ENCODE measurements at regions not wholly inside any gene's neighbourhood (a gene's known extent, or its start where the extent isn't known, plus 50 kb on each side); places are given as distances from the start of the nearest gene placed in this dataset.

- H3K27me3 Mint-ChIP-seq: peaks cover 0 to 1% (median 0%) of the 10 kb centered on the region in 5 donors
- no peaks in the 10 kb centered on the region for H3K4me1 Mint-ChIP-seq
- peaks cover 0 to 5% (median 0%) of the 10 kb centered on the region in 3 donors for H3K36me3 Mint-ChIP-seq
- POLR2A ChIA-PET: no interaction called here
- no peak overlapping the region for H3K27ac Mint-ChIP-seq
- DNase-seq: no peak
- H3K4me3 Mint-ChIP-seq: no peak overlapping the region
- peaks cover 0 to 18% (median 6%) of the 10 kb centered on the region in 9 donors for H3K9me3 Mint-ChIP-seq
- ATAC-seq: no peak
Observed at GRCh38 chr6:9492790-9493189, 922.1 kb downstream of the TFAP2A start.

GRCh38 chr6:9487128-9487527 is 927.7 kb downstream of the TFAP2A start:
- POLR2A ChIA-PET: no interaction called here
- H3K9me3 Mint-ChIP-seq: peaks cover 0 to 4% (median 0%) of the 10 kb centered on the region in 9 donors
- H3K4me1 Mint-ChIP-seq: no peaks in the 10 kb centered on the region
- no peak overlapping the region for H3K27ac Mint-ChIP-seq
- DNase-seq (no peak), ATAC-seq (no peak)
- no peak overlapping the region for H3K4me3 Mint-ChIP-seq
- no peaks in the 10 kb centered on the region for H3K36me3 Mint-ChIP-seq
- peaks cover 0 to 16% (median under 1%) of the 10 kb centered on the region in 5 donors for H3K27me3 Mint-ChIP-seq

GRCh38 chr6:9485992-9486391 is 928.9 kb downstream of the TFAP2A start:
- no peak overlapping the region for H3K4me3 Mint-ChIP-seq
- DNase-seq: no peak
- H3K9me3 Mint-ChIP-seq: peaks cover 0 to 10% (median 0%) of the 10 kb centered on the region in 9 donors
- H3K4me1 Mint-ChIP-seq: no peaks in the 10 kb centered on the region
- POLR2A ChIA-PET: no interaction called here
- no peaks in the 10 kb centered on the region for H3K36me3 Mint-ChIP-seq
- peaks cover 0 to 16% (median 0%) of the 10 kb centered on the region in 5 donors for H3K27me3 Mint-ChIP-seq
- ATAC-seq: no peak
- H3K27ac Mint-ChIP-seq: no peak overlapping the region

GRCh38 chr6:9484686-9485085 is 930.2 kb downstream of the TFAP2A start:
- H3K4me3 Mint-ChIP-seq: no peak overlapping the region

GRCh38 chr6:9484091-9484490 is 930.8 kb downstream of the TFAP2A start:
- DNase-seq: no peak
- H3K9me3 Mint-ChIP-seq: peaks cover 0 to 10% (median 2%) of the 10 kb centered on the region in 9 donors
- no peaks in the 10 kb centered on the region for H3K36me3 Mint-ChIP-seq
- POLR2A ChIA-PET: no interaction called here
- ATAC-seq: no peak
- no peaks in the 10 kb centered on the region for H3K4me1 Mint-ChIP-seq
- peaks cover 0 to 16% (median 0%) of the 10 kb centered on the region in 5 donors for H3K27me3 Mint-ChIP-seq
- H3K27ac Mint-ChIP-seq: no peak overlapping the region
- H3K4me3 Mint-ChIP-seq: no peak overlapping the region

More at GRCh38 chr6:9484686-9485085, 930.2 kb downstream of the TFAP2A start:
- DNase-seq (no peak), ATAC-seq (no peak)
- H3K27me3 Mint-ChIP-seq: peaks cover 0 to 16% (median 0%) of the 10 kb centered on the region in 5 donors
- H3K36me3 Mint-ChIP-seq: no peaks in the 10 kb centered on the region
- H3K9me3 Mint-ChIP-seq: peaks cover 0 to 10% (median 2%) of the 10 kb centered on the region in 9 donors
- no peak overlapping the region for H3K27ac Mint-ChIP-seq
- POLR2A ChIA-PET: no interaction called here
- no peaks in the 10 kb centered on the region for H3K4me1 Mint-ChIP-seq

GRCh38 chr6:9482030-9482738 is 932.7 kb downstream of the TFAP2A start:
- peaks cover 0 to 13% (median 0%) of the 10 kb centered on the region in 5 donors for H3K27me3 Mint-ChIP-seq
- H3K27ac Mint-ChIP-seq: peak overlapping the region in 1 of 10 donors; percentile 51
- DNase-seq (no peak), ATAC-seq (no peak)
- POLR2A ChIA-PET: no interaction called here
- peaks cover 0 to 10% (median 2%) of the 10 kb centered on the region in 9 donors for H3K9me3 Mint-ChIP-seq
- no peak overlapping the region for H3K4me3 Mint-ChIP-seq
- H3K4me1 Mint-ChIP-seq: no peaks in the 10 kb centered on the region
- no peaks in the 10 kb centered on the region for H3K36me3 Mint-ChIP-seq

- H3K36me3 Mint-ChIP-seq: no peaks in the 10 kb centered on the region
- POLR2A ChIA-PET: no interaction called here
Observed at GRCh38 chr6:9481292-9482029, 933.4 kb downstream of the TFAP2A start.

GRCh38 chr6:9468277-9468676 is 946.6 kb downstream of the TFAP2A start:
- no peak overlapping the region for H3K27ac Mint-ChIP-seq
- POLR2A ChIA-PET: no interaction called here
- H3K4me3 Mint-ChIP-seq: no peak overlapping the region
- no peaks in the 10 kb centered on the region for H3K36me3 Mint-ChIP-seq
- no peaks in the 10 kb centered on the region for H3K4me1 Mint-ChIP-seq
- H3K9me3 Mint-ChIP-seq: peaks cover 0 to 17% (median 2%) of the 10 kb centered on the region in 9 donors
- H3K27me3 Mint-ChIP-seq: peaks cover 0 to 9% (median 0%) of the 10 kb centered on the region in 5 donors
- ATAC-seq: no peak
- DNase-seq: no peak

More at GRCh38 chr6:9481292-9482029, 933.4 kb downstream of the TFAP2A start:
- no peaks in the 10 kb centered on the region for H3K4me1 Mint-ChIP-seq
- H3K4me3 Mint-ChIP-seq: no peak overlapping the region
- peaks cover 0 to 10% (median 2%) of the 10 kb centered on the region in 9 donors for H3K9me3 Mint-ChIP-seq
- ATAC-seq (no peak), DNase-seq (no peak)
- H3K27me3 Mint-ChIP-seq: peaks cover 0 to 5% (median 0%) of the 10 kb centered on the region in 5 donors
- peak overlapping the region in 1 of 10 donors; percentile 51 for H3K27ac Mint-ChIP-seq

- Mint-ChIP-seq H3K4me1 (no peaks in the 10 kb centered on the region), H3K27ac (no peak overlapping the region), H3K9me3 (peaks cover 0 to 17% (median 2%) of the 10 kb centered on the region in 9 donors), H3K27me3 (peaks cover 0 to 9% (median 0%) of the 10 kb centered on the region in 5 donors), H3K4me3 (no peak overlapping the region), H3K36me3 (no peaks in the 10 kb centered on the region)
- DNase-seq (no peak), ATAC-seq (no peak)
- POLR2A ChIA-PET: no interaction called here
Observed at GRCh38 chr6:9467741-9468140, 947.1 kb downstream of the TFAP2A start.

- H3K36me3 Mint-ChIP-seq: no peaks in the 10 kb centered on the region
- ATAC-seq (no peak), DNase-seq (no peak)
- H3K9me3 Mint-ChIP-seq: peaks cover 0 to 11% (median 2%) of the 10 kb centered on the region in 9 donors
- POLR2A ChIA-PET: no interaction called here
- H3K27ac Mint-ChIP-seq: no peak overlapping the region
- no peak overlapping the region for H3K4me3 Mint-ChIP-seq
- H3K4me1 Mint-ChIP-seq: no peaks in the 10 kb centered on the region
- H3K27me3 Mint-ChIP-seq: peaks cover 0 to 3% (median 0%) of the 10 kb centered on the region in 5 donors
Observed at GRCh38 chr6:9464583-9464982, 950.3 kb downstream of the TFAP2A start.

- no peak overlapping the region for H3K27ac Mint-ChIP-seq
- POLR2A ChIA-PET: no interaction called here
- H3K9me3 Mint-ChIP-seq: peaks cover 0 to 9% (median 2%) of the 10 kb centered on the region in 9 donors
- H3K27me3 Mint-ChIP-seq: peaks cover 0 to 3% (median 0%) of the 10 kb centered on the region in 5 donors
- DNase-seq: no peak
- H3K36me3 Mint-ChIP-seq: no peaks in the 10 kb centered on the region
- H3K4me3 Mint-ChIP-seq: no peak overlapping the region
- ATAC-seq: no peak
- no peaks in the 10 kb centered on the region for H3K4me1 Mint-ChIP-seq
Observed at GRCh38 chr6:9463311-9463710, 951.6 kb downstream of the TFAP2A start.

- Mint-ChIP-seq H3K9me3 (peaks cover 0 to 5% (median 0%) of the 10 kb centered on the region in 9 donors), H3K27me3 (no peaks in the 10 kb centered on the region), H3K27ac (no peak overlapping the region), H3K4me3 (no peak overlapping the region), H3K4me1 (no peaks in the 10 kb centered on the region), H3K36me3 (no peaks in the 10 kb centered on the region)
- DNase-seq (no peak), ATAC-seq (no peak)
- POLR2A ChIA-PET: no interaction called here
Observed at GRCh38 chr6:9461188-9461587, 953.7 kb downstream of the TFAP2A start.

- Mint-ChIP-seq H3K27me3 (no peaks in the 10 kb centered on the region), H3K9me3 (peaks cover 0 to 5% (median 0%) of the 10 kb centered on the region in 9 donors), H3K27ac (no peak overlapping the region), H3K36me3 (no peaks in the 10 kb centered on the region), H3K4me3 (no peak overlapping the region), H3K4me1 (no peaks in the 10 kb centered on the region)
- ATAC-seq (no peak), DNase-seq (no peak)
- POLR2A ChIA-PET: no interaction called here
Observed at GRCh38 chr6:9458424-9458823, 956.5 kb downstream of the TFAP2A start.

All from naive thymus-derived CD8-positive, alpha-beta T cell (primary cell).